HG02938 (cell line): ENCODE measurements at regions not wholly inside any gene's neighbourhood (a gene's known extent, or its start where the extent isn't known, plus 50 kb on each side); places are given as distances from the start of the nearest gene placed in this dataset.
A peak's percentile ranks its signal among the peaks of the same experiment; 100 is the strongest.

Source experiments
- ATAC-seq: cut with Tn5 transposase; IDR thresholded peaks from one replicate; pipeline ENCODE4 v1.9.1; 2021; ENCODE audit warnings: mild to moderate bottlenecking, moderate library complexity; ENCODE audit not compliant: unreplicated experiment

DNA sequence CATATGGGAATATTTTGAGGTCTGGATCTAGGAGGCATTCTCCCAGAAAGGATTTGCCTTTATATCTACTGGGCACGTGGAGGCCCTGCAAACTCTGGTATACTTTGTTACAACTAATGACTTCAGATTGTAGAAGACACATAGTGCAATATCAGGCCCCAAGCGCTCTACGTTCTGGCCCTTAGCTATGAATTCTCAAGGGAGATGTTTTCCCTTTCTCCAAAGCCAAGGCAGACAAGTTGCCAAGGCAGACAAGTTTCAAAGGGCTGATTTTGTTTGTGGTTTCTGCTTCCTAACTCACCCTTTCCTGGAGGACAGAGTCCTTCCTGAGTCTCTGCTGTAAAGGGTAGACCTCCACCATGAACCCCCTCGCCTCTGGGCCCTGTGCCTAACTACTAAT lies 99.4 kb upstream of the CTTNBP2 start:
- ATAC-seq, result no peak

DNA sequence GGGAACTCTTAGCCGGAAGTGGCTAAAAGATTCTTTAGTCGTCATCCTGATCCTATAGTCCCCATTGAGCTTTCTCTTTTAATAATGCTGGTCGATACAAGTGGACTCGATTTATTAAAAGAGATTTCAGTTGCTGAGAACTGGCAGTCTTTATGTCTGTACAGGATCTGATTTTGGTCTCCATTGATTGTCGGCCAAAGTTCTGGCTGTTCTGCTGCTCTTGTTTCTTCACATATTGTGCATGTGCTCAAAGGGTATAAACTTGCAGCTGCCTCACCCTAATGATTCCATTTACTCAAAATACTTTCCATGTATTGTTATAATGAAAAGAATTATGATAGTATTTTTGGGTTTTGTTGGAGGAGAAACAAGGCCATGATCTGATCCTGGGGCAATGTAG lies 100.7 kb upstream of the CTTNBP2 start:
- ATAC-seq, result no peak

DNA sequence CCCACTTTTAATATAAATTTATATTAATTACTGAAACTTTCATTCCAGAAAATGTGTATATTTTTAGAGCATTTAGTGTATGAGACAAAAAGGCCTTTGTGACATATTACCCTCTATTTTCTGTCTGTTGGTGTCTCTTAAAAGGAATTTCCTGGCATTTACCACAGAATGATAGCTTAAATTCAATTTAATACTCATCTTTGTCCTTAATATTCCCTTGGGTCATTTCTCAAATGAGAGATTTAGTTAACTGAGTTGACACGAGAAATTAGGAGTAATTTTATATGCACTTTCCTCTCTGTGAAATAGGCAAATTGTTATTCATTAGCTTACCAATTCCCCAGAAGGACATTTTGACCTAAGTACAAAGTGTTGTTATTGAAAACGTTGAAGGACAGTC lies 101.7 kb upstream of the CTTNBP2 start:
- ATAC-seq, result no peak

DNA sequence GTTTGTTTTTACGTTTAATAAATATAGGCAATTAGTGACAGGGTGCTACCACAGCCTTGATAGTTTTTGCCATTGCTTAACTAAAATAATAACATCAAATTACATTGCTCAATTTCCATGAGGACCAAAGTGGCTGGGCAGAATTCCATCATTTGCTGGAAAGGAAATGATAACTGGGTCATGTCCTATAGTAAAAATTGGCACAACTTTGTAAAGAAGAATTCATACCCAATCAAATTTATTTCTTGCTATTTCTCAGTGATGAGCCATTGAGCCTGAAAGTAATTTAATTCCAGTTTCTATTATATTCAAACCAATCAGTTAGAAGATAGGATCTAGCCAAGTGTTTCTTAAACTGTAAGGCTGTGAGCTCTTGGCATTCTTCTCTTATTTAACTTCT lies 102.2 kb upstream of the CTTNBP2 start:
- ATAC-seq, result no peak

DNA sequence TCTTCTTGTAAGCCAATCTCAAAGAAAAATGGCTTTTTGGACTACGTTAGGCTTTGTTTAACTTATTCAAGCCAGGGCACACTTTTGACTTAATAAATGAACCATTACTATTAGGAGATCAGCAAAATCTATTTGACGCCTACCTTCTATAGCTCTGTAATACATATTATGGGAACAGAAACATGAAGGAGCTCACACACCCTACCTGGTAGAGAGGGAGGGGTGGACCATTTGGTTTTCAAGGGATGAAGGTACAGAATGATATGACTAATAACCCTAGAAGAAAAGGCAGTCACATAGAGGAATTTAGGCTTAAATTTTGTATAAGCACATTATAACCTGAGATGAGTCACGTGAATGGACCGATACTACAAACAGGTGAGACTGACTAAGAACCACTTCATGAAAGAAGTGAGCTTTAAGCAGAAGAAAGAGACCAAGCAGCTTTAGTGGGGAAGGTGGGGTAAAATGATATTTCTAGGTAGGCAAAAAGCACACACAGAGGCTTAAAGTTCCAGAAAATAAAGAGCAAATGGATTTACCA lies 106.8 kb upstream of the CTTNBP2 start:
- ATAC-seq, result no peak

DNA sequence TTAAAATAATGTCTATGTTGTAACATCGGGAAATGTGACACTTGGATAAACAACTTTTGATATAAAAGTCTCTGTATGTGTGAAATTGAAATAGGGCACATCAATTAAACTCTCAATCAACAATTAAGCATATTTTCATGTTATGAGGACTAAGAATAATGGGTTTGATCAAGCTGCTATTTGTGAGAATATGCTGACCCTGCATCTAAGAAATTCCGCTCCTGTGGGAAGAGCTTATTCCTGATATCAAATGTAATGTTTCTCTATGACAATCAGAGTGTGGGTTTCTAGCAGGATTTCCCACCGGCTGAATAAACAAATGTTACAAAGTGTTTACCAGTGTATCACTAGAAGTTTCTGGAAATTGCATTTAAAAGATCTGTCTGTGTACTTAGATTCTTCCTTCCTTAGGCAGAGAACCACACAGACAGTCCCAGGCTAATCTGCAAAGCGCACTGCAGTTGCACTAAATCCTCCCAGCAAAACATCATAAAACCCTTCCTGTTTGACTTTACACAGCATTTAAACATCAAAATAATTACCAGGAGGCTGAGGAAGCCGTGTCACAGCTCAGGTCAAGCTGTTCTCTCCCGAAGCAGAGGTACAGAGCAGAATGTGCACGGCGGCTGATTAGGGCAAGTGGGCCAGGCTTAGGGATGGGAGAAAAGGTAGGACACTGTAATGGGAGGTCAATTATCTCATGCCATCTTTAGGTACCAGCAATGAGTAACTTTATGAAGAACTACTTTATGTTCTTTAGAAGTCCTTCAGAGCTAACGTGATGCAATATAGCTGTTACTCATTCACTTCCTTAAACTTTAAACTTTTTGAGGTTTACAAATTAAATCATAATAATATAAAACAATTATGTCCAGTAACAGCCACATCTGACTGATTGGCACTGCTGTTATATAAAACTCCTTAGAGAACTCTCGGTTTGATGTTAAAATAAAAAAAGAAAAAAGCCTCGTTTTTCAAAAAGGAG lies 109.1 kb upstream of the CTTNBP2 start:
- no peak for ATAC-seq

DNA sequence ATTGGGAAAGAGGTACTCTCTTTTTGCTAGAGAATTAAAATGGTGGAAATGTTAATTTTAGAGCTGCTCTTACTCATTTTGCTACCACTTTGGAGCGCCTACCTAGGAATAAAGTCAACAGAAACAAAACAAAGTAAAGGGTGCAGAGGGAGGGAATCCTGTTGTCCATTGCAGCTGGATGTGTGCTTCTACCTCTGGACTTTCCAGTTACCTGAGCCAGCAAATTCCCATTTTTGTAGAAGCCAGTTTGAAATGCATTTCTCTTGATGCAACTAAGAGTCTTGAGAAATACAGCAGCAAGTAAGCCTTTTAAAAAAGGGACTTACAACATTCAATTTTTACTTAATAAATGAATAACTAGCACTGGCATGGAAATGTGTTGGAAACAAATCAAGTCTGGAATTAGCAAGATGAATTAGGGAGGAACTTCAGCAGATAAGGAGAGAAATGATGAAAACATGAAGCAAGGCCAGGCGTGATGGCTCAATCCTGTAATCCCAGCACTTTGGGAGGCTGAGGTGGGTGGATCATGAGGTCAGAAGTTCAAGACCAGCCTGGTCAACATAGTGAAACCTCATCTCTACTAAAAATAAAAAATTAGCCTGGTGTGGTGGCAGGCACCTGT lies 113.5 kb upstream of the CTTNBP2 start:
- ATAC-seq, result no peak

DNA sequence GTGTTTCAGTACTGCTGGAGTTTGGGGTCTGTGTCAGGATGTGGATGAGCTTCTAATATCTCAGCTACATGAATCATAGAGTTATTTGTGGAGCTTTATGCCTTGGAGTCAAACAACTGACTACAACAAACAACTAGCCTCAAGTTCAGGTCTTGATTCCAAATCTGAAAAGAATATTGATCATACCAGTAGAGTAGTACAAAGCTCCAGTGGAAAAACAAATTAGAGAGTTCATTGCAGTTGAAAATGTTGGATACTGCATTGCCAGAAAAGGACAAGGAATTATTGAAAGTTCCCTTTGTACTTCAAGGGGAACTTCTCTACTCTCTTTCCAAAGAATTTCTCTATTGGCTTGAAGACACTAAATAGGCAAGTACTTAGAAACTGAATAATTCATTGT lies 117.6 kb upstream of the CTTNBP2 start:
- ATAC-seq, result no peak

DNA sequence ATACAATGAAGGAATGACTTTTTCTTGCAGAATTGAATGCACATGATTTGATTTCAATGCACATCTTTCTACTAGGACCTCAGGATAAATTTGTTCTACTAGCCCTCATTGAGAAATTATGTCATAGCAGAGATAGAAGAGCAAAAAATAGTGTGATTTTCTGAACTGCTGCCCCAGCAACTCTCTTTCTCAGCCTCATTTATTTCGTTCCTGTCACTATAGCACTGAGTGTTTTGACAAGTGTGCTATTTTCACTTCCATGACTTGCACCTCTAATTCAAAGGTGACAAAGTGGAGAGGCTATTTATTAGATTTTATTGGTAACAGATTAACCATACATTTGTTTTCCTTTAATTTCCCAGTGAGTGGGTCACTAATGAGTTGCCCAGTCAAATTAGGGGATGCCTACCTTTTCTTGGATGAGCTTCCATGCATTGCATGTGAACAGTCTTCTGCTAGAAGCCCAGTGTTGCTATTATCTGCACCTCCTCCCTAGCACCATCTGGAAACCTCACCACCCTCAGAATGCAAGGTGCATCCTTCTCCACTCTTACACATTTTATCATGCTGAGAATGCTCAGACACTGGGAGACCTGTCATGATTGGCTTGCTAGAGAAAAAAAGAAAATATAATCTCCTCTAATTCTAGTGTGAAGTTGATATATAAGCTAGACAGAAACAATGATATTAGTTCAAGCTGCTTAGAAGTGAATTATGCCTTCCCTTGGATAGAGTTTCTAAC lies 119.6 kb upstream of the CTTNBP2 start:
- ATAC-seq, result no peak

DNA sequence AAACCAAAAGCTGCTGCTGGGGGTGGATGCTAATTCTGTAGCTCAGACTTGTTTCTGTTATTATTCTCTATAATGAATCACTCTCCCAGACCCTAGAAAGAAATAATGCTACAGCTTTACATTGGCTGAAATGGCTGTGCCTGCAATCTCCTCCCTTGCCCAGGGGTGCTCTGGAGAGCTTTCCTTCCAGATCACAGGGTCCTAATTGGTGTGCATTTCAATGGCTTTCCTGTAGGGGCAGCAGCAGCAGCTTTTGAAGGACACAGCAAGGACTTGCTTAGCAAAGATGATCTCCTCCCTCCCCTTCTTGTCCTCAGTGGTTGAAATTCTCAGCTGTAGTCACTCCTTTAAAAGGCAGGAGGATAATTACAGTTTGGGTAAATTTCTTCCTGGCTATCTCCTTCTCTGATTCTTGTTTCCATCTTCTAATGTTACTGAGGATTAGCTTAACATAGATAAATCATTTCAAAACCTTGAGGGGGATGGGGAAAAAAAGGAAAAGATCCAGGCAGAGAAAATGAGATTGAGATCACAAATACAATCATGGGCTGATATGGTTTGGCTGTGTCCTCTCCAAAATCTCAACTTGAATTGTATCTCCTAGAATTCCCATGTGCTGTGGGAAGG lies 120.2 kb upstream of the CTTNBP2 start:
- ATAC-seq, result peak; percentile 98

DNA sequence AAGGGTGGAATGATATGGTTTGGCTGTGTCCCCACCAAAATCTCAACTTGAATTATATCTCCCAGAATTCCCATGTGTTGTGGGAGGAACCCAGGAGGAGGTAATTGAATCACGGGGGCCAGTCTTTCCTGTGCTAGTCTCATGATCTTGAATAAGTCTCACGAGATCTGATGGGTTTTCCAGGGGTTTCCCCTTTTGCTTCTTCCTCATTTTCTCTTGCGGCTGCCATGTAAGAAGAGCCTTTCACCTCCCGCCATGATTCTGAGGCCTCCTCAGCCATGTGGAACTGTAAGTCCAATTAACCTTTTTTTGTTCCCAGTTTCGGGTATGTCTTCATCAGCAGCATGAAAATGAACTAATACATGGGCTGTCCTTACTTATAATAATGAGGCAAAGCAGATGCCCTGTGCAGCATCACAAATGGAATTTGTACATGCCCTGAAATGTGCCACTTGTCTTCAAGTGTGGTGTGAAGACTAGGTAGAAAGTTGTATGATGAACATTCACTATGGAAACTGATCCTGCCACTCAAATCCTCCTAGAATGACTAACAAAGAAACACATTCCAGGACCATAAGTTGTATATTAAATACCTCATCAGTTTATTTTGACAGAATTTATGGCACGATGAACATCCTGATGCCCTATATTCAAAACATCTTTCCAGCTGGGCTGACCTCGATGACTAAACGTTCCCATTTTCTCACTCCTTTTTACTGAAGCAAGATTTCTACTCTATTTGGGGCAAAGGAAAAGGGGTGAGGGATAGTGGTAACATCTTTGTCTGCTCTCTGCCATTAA lies 122.8 kb upstream of the CTTNBP2 start:
- ATAC-seq, result no peak

DNA sequence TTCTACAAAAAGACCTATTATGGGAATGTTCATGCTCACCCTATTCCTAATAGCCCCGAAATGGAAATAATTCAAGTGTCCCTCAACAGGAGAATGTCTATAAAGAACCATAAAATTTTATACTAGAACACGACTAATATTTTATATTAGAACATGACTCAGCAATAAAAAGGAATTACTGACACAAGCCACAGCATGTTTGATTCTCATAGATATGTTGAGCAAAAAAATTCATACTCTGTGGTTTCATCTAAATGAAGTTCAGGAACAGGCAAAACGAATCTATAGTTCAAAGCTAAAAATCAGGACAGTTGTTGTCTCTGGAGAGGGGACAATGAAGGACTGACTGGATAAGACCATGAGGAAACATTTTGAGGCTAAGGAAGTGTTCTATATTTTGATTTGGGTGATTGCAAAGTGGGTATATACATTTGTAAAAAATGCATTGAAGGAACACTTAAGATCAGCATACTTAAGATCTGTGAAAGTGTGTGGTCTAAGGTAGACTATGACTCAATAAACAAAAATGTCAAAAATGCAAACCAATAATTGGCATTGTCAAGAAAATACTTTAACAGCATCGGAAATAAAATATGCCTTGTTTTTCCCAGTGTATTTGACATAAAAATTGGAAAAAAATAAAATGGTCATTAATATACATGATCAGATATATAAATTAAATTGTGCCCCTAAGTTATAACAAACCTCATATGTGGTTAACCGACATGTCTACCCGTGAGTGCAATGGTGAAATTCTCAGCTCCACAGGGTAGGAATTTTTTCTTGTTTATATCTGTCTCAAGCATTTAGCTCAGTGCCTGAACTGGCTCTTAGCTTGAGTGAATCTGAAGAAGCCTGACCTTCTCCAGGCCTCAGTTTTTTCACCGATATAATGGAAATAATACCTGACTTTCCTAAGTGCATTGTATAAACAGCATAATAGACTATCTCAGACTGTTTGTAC lies 124.9 kb upstream of the CTTNBP2 start:
- no peak for ATAC-seq

DNA sequence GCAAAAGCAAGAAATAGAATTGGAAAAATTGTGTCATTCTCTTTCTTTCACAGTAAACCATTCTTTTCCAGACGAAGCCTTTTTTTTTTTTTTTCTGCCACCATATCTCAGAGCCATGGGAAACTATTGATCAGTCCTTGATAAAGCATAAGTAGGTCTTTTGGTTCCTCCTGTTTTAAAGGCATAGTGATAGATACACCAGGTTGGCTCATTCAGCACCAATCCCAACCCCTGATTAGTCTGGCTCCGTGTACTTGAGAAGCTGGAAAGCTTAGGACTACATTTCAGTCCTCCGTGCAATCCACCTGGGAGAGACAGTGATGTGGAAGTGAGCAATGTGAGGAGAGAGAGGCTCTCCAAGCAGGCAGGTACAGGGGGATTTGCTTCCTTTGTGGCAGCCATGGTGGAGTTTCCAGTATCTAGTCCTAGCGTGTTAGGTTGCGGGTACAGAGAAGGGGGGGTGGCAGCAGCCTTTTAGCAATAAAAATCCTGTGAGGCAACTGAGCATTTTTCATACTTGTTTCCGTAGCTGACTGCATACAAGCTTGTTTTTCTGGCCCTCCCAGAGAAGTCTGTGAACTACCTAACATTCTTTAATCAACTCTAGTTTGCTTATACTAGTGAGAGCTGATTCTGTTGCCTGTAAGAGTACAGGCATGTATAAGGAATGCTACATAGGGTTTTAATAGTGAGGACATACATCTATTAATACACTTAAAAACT lies 127.4 kb upstream of the CTTNBP2 start:
- ATAC-seq, result no peak

DNA sequence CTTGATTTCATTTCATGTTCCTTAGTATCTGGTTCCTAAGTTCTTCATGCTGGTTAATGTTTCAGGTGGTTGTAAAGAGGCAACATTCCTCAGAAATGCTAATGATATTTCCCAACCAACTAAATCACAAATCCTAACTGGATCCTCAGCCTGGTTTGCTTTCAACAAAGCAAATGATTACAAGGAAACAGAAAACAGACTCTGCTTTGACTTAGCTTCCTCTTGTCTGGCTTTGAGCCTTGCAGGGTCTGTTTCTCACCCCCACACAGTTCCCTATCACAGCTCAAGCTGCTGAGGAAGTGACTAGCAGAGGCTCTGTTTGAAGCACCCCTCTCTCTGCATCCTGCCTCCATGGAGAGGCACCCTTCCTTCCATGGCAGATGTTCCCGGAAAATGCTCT lies 130.2 kb upstream of the CTTNBP2 start:
- no peak for ATAC-seq

DNA sequence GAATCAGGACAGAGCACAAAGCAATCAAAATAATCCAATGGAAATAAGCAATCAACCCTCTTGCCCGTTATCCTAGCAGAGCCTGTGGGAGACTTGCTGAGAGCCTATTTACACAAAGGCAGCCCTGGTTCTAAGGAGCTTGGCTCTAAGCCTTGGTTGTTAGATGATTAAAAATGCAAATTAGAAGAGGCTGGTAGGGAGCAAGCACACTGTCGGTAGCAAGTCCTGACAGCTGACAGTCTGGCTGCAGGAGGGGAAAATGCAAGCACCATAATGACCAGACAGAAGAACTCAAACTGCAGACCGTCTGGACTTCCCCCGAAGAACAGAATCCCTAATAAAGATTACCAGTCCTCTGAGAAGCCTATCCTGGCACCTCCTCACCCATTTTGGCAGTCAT lies 131.8 kb upstream of the CTTNBP2 start:
- no peak for ATAC-seq

DNA sequence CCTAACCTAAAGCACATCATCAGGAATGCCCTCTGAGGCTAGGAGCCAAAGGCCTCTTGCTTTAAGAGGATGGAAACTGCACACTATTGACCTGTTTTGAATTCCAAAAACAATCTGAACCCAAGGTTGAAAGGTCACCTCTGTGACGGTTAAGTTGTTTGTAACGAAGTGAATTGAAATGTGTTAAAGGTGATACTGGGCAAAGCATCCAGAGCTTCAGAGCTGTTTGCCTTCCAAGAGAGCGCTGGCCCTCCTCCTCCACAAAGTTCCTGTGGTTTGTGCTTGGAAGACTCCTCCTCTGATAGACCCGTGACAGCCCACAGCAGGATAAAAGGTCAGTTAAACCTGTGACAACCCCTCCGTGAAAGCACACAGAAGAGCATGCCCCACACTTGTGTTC lies 133.7 kb upstream of the CTTNBP2 start:
- ATAC-seq, result no peak

DNA sequence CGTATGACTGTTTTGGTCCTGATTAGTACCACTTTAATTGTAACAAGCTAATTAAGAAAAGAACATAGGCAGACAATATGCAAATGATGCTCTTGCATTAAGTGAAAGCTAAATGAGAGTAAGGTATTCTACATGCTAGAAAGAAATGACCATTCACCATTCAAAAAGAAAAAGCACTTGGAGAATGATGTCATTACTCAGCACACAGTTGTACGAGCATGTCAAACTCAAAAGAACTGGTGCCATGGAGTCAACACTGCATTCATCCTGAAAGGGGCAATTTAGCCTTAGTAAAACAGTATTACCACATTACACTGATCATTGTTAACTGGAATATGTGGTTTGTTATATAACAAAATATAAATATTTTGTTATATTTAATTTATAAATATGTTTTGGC lies 136.2 kb upstream of the CTTNBP2 start:
- ATAC-seq, result no peak

DNA sequence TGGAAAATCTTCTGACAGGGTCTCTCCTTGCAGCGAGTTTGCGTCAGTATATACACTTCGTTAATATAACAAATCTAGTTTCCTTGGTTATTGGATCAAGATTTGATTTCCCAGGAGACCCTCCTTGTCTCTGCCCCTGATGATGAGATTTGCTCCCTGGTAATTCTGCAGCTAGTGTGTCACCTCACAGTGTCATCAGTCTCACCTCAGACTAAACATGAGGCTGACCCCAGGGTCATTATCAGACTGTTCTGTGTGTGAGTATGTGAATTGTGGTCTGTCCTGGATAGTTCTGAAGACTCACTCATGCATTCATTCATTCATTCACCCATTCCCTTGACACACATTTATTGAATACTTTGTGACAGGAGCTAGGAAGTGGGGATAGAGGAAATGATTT lies 138.4 kb upstream of the CTTNBP2 start:
- ATAC-seq, result no peak
